ENCODE measurements at regions not wholly inside any gene's neighbourhood (a gene's known extent, or its start where the extent isn't known, plus 50 kb on each side); places are given as distances from the start of the nearest gene placed in this dataset.

- H3K27me3 ChIP-seq (ENCODE audit: control insufficient read depth, insufficient read depth, low read length), result peaks cover 5% of the 10 kb centered on the region
- no peaks in the 10 kb centered on the region for H3K4me1 ChIP-seq (ENCODE audit: control insufficient read depth, insufficient read depth, low read length)
- no peak overlapping the region for H3K9ac ChIP-seq (ENCODE audit: low read length)
- H3K27ac ChIP-seq (ENCODE audit: low read depth, low read length), result no peak overlapping the region
- no peaks in the 10 kb centered on the region for H3K36me3 ChIP-seq (ENCODE audit: control insufficient read depth, insufficient read depth, low read length)
- no peak overlapping the region for H3K4me3 ChIP-seq (ENCODE audit: low read length)
These were observed 280.6 kb downstream of the PPP1R2C start for GRCh38 chrX:42497356-42497755.

DNA sequence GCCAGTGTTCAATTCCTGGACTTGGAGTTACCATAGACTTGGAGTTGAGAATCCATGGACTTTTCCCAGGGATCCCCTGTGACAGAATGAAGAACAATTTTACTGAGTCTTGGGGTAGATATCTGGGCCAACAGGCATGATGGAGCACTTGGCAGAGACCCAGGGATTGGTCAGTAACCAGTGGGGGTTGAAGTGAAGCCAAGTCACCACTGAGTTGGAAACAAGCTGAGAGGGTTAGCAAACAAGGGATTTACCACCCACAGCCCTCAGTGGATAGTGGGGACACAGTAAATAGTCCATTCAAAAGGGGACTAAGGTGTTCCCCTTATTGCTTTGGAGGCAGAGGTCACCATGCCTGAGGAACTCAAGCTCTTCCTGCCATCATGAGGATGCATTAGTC is 281.7 kb downstream of the PPP1R2C start:
- Histone ChIP-seq H3K36me3 (ENCODE audit: control insufficient read depth, insufficient read depth, low read length) (no peaks in the 10 kb centered on the region), H3K27me3 (ENCODE audit: control insufficient read depth, insufficient read depth, low read length) (no peaks in the 10 kb centered on the region), H3K4me3 (ENCODE audit: low read length) (no peak overlapping the region), H3K9ac (ENCODE audit: low read length) (no peak overlapping the region), H3K27ac (ENCODE audit: low read depth, low read length) (no peak overlapping the region), H3K4me1 (ENCODE audit: control insufficient read depth, insufficient read depth, low read length) (no peaks in the 10 kb centered on the region)

DNA sequence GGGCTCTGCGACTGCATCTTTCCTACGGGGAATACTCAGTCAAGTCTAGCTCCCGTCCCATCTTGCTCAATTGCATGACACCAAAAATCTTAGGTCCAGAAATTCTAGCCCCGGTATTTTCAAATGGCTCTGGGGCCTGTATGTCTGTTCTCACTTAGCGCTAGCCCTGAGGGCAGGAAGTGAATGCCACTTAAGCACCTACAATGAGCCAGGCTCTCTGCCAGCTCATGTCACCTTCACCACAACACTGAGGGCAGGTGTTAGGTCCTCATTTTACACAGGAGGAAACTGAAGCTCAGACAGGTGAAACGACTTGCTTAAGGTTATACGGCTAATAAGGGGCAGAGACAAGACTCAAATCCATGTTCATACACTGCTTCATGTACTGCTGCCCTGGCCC is 282.8 kb downstream of the PPP1R2C start:
- H3K36me3 ChIP-seq (ENCODE audit: control insufficient read depth, insufficient read depth, low read length), result no peaks in the 10 kb centered on the region
- H3K4me1 ChIP-seq (ENCODE audit: control insufficient read depth, insufficient read depth, low read length), result no peaks in the 10 kb centered on the region
- no peaks in the 10 kb centered on the region for H3K27me3 ChIP-seq (ENCODE audit: control insufficient read depth, insufficient read depth, low read length)
- H3K4me3 ChIP-seq (ENCODE audit: low read length), result no peak overlapping the region
- H3K27ac ChIP-seq (ENCODE audit: low read depth, low read length), result no peak overlapping the region
- no peak overlapping the region for H3K9ac ChIP-seq (ENCODE audit: low read length)

- H3K36me3 ChIP-seq (ENCODE audit: control insufficient read depth, insufficient read depth, low read length), result no peaks in the 10 kb centered on the region
- no peaks in the 10 kb centered on the region for H3K4me1 ChIP-seq (ENCODE audit: control insufficient read depth, insufficient read depth, low read length)
- no peak overlapping the region for H3K9ac ChIP-seq (ENCODE audit: low read length)
- no peak overlapping the region for H3K27ac ChIP-seq (ENCODE audit: low read depth, low read length)
- H3K4me3 ChIP-seq (ENCODE audit: low read length), result no peak overlapping the region
- H3K27me3 ChIP-seq (ENCODE audit: control insufficient read depth, insufficient read depth, low read length), result no peaks in the 10 kb centered on the region
These were observed 286.6 kb downstream of the PPP1R2C start for GRCh38 chrX:42491137-42491907.

GRCh38 chrX:42490111-42490510 is 287.9 kb downstream of the PPP1R2C start:
- no peak overlapping the region for H3K9ac ChIP-seq (ENCODE audit: low read length)
- H3K27ac ChIP-seq (ENCODE audit: low read depth, low read length), result no peak overlapping the region
- no peak overlapping the region for H3K4me3 ChIP-seq (ENCODE audit: low read length)
- no peaks in the 10 kb centered on the region for H3K27me3 ChIP-seq (ENCODE audit: control insufficient read depth, insufficient read depth, low read length)
- H3K4me1 ChIP-seq (ENCODE audit: control insufficient read depth, insufficient read depth, low read length), result no peaks in the 10 kb centered on the region
- H3K36me3 ChIP-seq (ENCODE audit: control insufficient read depth, insufficient read depth, low read length), result no peaks in the 10 kb centered on the region

DNA sequence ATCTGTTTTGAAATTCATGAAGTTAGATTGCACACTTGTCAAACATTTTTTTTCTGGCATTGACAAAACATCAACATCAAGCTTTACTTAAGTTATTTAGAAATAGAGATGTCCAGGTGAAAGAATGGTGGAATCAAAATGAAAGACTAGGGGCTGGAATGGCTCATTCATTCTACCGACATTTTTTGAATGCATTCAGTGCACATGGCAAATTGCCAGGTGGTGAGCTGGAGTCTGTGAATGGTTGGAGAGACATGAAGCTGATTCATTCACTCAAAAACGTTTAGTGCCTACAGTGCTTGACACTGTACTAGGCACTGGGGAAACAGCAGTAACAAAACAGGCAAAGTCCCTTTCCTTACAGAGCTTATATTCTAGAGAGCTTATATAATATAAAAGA is 292.4 kb downstream of the PPP1R2C start:
- H3K4me1 ChIP-seq (ENCODE audit: control insufficient read depth, insufficient read depth, low read length), result no peaks in the 10 kb centered on the region
- H3K9ac ChIP-seq (ENCODE audit: low read length), result no peak overlapping the region
- H3K27ac ChIP-seq (ENCODE audit: low read depth, low read length), result no peak overlapping the region
- no peak overlapping the region for H3K4me3 ChIP-seq (ENCODE audit: low read length)
- no peaks in the 10 kb centered on the region for H3K27me3 ChIP-seq (ENCODE audit: control insufficient read depth, insufficient read depth, low read length)
- no peaks in the 10 kb centered on the region for H3K36me3 ChIP-seq (ENCODE audit: control insufficient read depth, insufficient read depth, low read length)

DNA sequence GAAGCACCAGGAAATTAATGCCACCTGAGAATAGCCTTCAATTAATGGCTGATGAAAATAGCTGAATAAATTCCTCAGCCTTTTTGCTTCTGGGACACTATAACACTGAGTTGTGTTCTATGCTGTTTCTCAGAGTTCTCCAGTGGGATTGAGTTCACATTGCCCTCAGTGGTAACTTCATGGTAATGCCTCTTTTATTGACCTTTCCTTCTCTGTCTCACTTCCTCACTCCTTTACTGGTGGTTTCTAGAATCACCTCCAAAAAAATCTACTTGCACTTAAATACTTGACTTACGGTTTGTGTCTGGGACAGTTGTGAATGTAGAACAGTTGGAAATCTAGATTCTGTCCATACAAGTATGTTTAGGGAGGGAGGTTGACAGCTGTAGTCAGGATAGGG is 293.7 kb downstream of the PPP1R2C start:
- H3K27me3 ChIP-seq (ENCODE audit: control insufficient read depth, insufficient read depth, low read length), result no peaks in the 10 kb centered on the region
- H3K36me3 ChIP-seq (ENCODE audit: control insufficient read depth, insufficient read depth, low read length), result no peaks in the 10 kb centered on the region
- no peak overlapping the region for H3K4me3 ChIP-seq (ENCODE audit: low read length)
- no peak overlapping the region for H3K9ac ChIP-seq (ENCODE audit: low read length)
- H3K27ac ChIP-seq (ENCODE audit: low read depth, low read length), result no peak overlapping the region
- no peaks in the 10 kb centered on the region for H3K4me1 ChIP-seq (ENCODE audit: control insufficient read depth, insufficient read depth, low read length)

DNA sequence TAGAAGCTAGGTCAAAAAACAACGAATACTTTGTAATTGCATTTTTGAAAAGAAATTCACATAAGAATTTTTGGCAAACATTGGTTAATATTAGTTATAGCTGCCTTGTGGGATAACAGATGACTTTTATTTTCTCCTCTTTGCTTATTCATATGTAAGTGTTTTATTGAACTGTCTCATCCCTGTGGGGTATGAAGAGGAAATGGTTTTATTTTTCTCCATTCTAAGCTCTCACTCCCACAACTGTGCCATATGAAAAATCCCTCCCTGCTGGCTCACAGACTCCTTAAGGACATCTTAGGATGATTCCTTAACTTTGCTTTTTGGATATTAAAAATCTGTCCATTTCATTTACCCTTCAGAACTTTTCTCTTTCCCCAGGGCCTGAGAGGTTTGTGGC is 300.6 kb downstream of the PPP1R2C start:
- Histone ChIP-seq H3K27me3 (ENCODE audit: control insufficient read depth, insufficient read depth, low read length) (no peaks in the 10 kb centered on the region), H3K9ac (ENCODE audit: low read length) (no peak overlapping the region), H3K27ac (ENCODE audit: low read depth, low read length) (no peak overlapping the region), H3K4me3 (ENCODE audit: low read length) (no peak overlapping the region), H3K4me1 (ENCODE audit: control insufficient read depth, insufficient read depth, low read length) (no peaks in the 10 kb centered on the region), H3K36me3 (ENCODE audit: control insufficient read depth, insufficient read depth, low read length) (no peaks in the 10 kb centered on the region)

GRCh38 chrX:42472727-42473126 is 305.2 kb downstream of the PPP1R2C start:
- H3K36me3 ChIP-seq (ENCODE audit: control insufficient read depth, insufficient read depth, low read length), result no peaks in the 10 kb centered on the region
- H3K27ac ChIP-seq (ENCODE audit: low read depth, low read length), result no peak overlapping the region
- no peaks in the 10 kb centered on the region for H3K4me1 ChIP-seq (ENCODE audit: control insufficient read depth, insufficient read depth, low read length)
- no peak overlapping the region for H3K9ac ChIP-seq (ENCODE audit: low read length)
- no peaks in the 10 kb centered on the region for H3K27me3 ChIP-seq (ENCODE audit: control insufficient read depth, insufficient read depth, low read length)
- H3K4me3 ChIP-seq (ENCODE audit: low read length), result no peak overlapping the region

GRCh38 chrX:42466332-42467046 is 311.5 kb downstream of the PPP1R2C start:
- Histone ChIP-seq H3K9ac (ENCODE audit: low read length) (no peak overlapping the region), H3K27me3 (ENCODE audit: control insufficient read depth, insufficient read depth, low read length) (no peaks in the 10 kb centered on the region), H3K27ac (ENCODE audit: low read depth, low read length) (no peak overlapping the region), H3K4me1 (ENCODE audit: control insufficient read depth, insufficient read depth, low read length) (no peaks in the 10 kb centered on the region), H3K36me3 (ENCODE audit: control insufficient read depth, insufficient read depth, low read length) (no peaks in the 10 kb centered on the region), H3K4me3 (ENCODE audit: low read length) (no peak overlapping the region)

- Histone ChIP-seq H3K27ac (ENCODE audit: low read depth, low read length) (no peak overlapping the region), H3K36me3 (ENCODE audit: control insufficient read depth, insufficient read depth, low read length) (no peaks in the 10 kb centered on the region), H3K4me3 (ENCODE audit: low read length) (no peak overlapping the region), H3K4me1 (ENCODE audit: control insufficient read depth, insufficient read depth, low read length) (no peaks in the 10 kb centered on the region), H3K9ac (ENCODE audit: low read length) (no peak overlapping the region), H3K27me3 (ENCODE audit: control insufficient read depth, insufficient read depth, low read length) (no peaks in the 10 kb centered on the region)
These were observed 312.1 kb downstream of the PPP1R2C start for GRCh38 chrX:42465821-42466220.

DNA sequence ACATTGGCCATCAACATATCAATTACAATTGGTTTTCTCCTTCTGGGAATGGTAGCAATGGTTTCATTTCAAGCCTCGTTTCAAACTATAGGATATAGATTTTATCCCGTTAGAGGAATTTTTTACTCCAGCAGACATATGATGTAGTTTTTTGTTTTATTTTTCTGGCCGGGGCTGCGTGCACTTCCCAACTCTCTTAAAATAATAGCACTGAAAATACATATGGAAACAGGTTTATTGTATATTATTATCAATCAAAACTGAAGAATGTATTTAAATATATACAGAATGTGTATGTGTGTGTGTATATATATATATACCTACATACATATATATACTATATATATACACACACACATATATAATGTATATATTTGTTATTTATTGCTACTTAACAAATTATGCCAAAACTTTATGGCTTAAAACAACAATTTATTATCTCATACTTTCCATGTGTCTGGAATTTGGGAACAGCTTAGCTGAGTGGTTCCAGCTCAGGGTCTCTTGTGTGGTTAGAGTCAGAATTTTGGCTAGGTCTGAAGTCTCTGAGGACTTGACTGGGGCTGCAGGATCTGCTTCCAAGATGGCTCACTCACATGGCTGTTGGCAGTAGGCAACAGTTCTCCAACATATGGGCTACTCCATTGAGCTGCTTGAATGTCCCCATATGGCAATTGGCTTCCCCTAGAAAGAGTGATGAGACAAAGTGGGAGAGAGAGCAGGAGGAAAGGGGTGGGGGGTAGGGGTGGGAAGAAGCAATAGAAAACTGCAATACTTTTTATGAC is 314.1 kb downstream of the PPP1R2C start:
- no peaks in the 10 kb centered on the region for H3K36me3 ChIP-seq (ENCODE audit: control insufficient read depth, insufficient read depth, low read length)
- no peaks in the 10 kb centered on the region for H3K27me3 ChIP-seq (ENCODE audit: control insufficient read depth, insufficient read depth, low read length)
- H3K4me1 ChIP-seq (ENCODE audit: control insufficient read depth, insufficient read depth, low read length), result no peaks in the 10 kb centered on the region
- no peak overlapping the region for H3K9ac ChIP-seq (ENCODE audit: low read length)
- H3K4me3 ChIP-seq (ENCODE audit: low read length), result no peak overlapping the region
- no peak overlapping the region for H3K27ac ChIP-seq (ENCODE audit: low read depth, low read length)
